ENCODE measurements at regions not wholly inside any gene's neighbourhood (a gene's known extent, or its start where the extent isn't known, plus 50 kb on each side); places are given as distances from the start of the nearest gene placed in this dataset.

GRCh38 chr21:31456201-31456600 is 112.1 kb upstream of the TIAM1 start:
- Mint-ChIP-seq H3K36me3 (peaks cover 10% of the 10 kb centered on the region; the same call in 1 of the 2 replicates), H3K27ac (no peak overlapping the region), H3K4me3 (no peak overlapping the region), H3K9me3 (peaks cover 14% of the 10 kb centered on the region), H3K27me3 (ENCODE audit: low read depth) (no peaks in the 10 kb centered on the region), H3K4me1 (peaks cover 3% of the 10 kb centered on the region)
- DNase-seq (ENCODE audit: low spot score) (no peak), ATAC-seq (no peak)
- POLR2A ChIA-PET: no interaction called here
- CTCF ChIA-PET: interaction anchor here (5.0 kb wide), 1 partner anchor 126 kb away, joined by 37 read pairs; no protein-coding TSS in a partner anchor
- TF ChIP-seq NFE2L1 (CRISPR knock-in tag; IDR thresholded peaks at IDR 0.05): no peak
- no peak for TF ChIP-seq KAT7 (CRISPR knock-in tag; IDR thresholded peaks at IDR 0.05; ENCODE audit: borderline replicate concordance)
- TF ChIP-seq CBFB (CRISPR knock-in tag; IDR thresholded peaks at IDR 0.05; ENCODE audit: low read depth): no peak
- no peak for TF ChIP-seq SMAD3 (CRISPR knock-in tag; IDR thresholded peaks at IDR 0.05; ENCODE audit: borderline replicate concordance)
- no peak for TF ChIP-seq TP53 (CRISPR knock-in tag; IDR thresholded peaks at IDR 0.05)
- no peak for TF ChIP-seq ERG (CRISPR knock-in tag; IDR thresholded peaks at IDR 0.05)
- TF ChIP-seq ATF2 (CRISPR knock-in tag; IDR thresholded peaks at IDR 0.05; ENCODE audit: borderline replicate concordance, low read depth): no peak
- TF ChIP-seq ARID4B (CRISPR knock-in tag; IDR thresholded peaks at IDR 0.05; ENCODE audit: borderline replicate concordance): no peak
- no peak for TF ChIP-seq IRF2 (CRISPR knock-in tag; IDR thresholded peaks at IDR 0.05; ENCODE audit: borderline replicate concordance, low read depth)
- TF ChIP-seq SOX15 (CRISPR knock-in tag; IDR thresholded peaks at IDR 0.05): no peak
- TF ChIP-seq FOXK1 (CRISPR knock-in tag; IDR thresholded peaks at IDR 0.05): no peak
- no peak for TF ChIP-seq NR2C2 (CRISPR knock-in tag; IDR thresholded peaks at IDR 0.05)
- no peak for TF ChIP-seq ZNF671 (CRISPR knock-in tag; IDR thresholded peaks at IDR 0.05)
- no peak for TF ChIP-seq RORB (CRISPR knock-in tag; IDR thresholded peaks at IDR 0.05)
- TF ChIP-seq ZBTB21 (CRISPR knock-in tag; IDR thresholded peaks at IDR 0.05; ENCODE audit: borderline replicate concordance): no peak
- TF ChIP-seq ZNF219 (CRISPR knock-in tag; IDR thresholded peaks at IDR 0.05; ENCODE audit: borderline replicate concordance): no peak
- no peak for TF ChIP-seq JUN (CRISPR knock-in tag; IDR thresholded peaks at IDR 0.05)
- TF ChIP-seq RELA (CRISPR knock-in tag; IDR thresholded peaks at IDR 0.05; ENCODE audit: borderline replicate concordance): no peak
- no peak for TF ChIP-seq TEAD1 (CRISPR knock-in tag; IDR thresholded peaks at IDR 0.05)

- CTCF ChIA-PET: interaction anchor here (0.7 kb wide), 2 partner anchors 104 to 149 kb away, joined by 3 to 5 read pairs; no protein-coding TSS in a partner anchor
These were observed 111.4 kb upstream of the TIAM1 start for GRCh38 chr21:31455506-31455905.

More at GRCh38 chr21:31455506-31455905, 111.4 kb upstream of the TIAM1 start:
- DNase-seq (ENCODE audit: low spot score) (no peak), ATAC-seq (no peak)
- peaks cover 10% of the 10 kb centered on the region; the same call in 1 of the 2 replicates for H3K36me3 Mint-ChIP-seq
- H3K9me3 Mint-ChIP-seq: peaks cover 14% of the 10 kb centered on the region
- H3K4me3 Mint-ChIP-seq: no peak overlapping the region
- peaks cover 3% of the 10 kb centered on the region for H3K4me1 Mint-ChIP-seq
- no peaks in the 10 kb centered on the region for H3K27me3 Mint-ChIP-seq (ENCODE audit: low read depth)
- POLR2A ChIA-PET: no interaction called here
- TF ChIP-seq USF2 (CRISPR knock-in tag; IDR thresholded peaks at IDR 0.05): no peak
- H3K27ac Mint-ChIP-seq: peak overlapping the region; percentile 1; the same call in 1 of the 2 replicates

All from WTC11 (cell line).